ENCODE measurements at regions not wholly inside any gene's neighbourhood (a gene's known extent, or its start where the extent isn't known, plus 50 kb on each side); places are given as distances from the start of the nearest gene placed in this dataset.

DNA sequence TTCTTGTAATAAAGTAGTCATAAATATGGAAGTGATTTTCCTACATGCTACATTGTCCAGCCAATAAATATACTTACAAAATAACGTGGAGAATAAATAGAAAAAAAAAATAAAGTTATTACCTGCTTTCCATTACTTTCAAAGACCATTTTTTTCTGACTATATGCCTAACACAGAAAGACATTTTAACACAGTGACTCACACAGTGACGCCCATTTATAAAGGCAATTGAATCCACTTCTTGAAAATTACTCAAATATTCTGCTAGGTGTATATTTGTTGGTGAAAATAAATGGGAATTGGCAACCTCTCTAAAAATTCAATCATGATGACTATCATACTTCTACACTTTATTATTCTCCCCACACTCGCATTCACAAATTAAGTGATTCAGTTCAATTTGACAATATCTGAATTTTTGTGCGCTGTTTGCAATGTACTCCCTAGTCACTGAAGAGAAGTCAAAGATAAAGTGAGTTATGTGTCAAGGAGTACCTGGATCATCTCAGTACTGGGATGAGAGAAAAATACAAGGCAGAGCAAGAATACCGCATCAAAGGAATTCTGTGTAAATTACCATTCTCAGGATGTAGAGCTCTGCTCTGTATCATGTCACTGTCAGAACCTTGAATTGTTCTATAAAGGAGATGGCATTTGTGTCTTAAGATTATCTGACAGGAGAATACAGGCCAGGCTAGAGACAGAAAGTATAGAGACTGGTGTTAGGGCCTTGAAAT, 642.7 kb downstream of the IPMK start:
- TF ChIP-seq EZH2 (IDR thresholded peaks at IDR 0.05; ENCODE audit: insufficient read depth, poor library complexity, severe bottlenecking): no peak
- TF ChIP-seq EZH2phosphoT487 (IDR thresholded peaks at IDR 0.05; ENCODE audit: insufficient read depth, low read depth): no peak
